ENCODE measurements at regions not wholly inside any gene's neighbourhood (a gene's known extent, or its start where the extent isn't known, plus 50 kb on each side); places are given as distances from the start of the nearest gene placed in this dataset.
A peak's percentile ranks its signal among the peaks of the same experiment; 100 is the strongest.

- H3K9me3 Mint-ChIP-seq: no peaks in the 10 kb centered on the region
- ATAC-seq (ENCODE audit: low read depth): no peak
- H3K4me1 Mint-ChIP-seq: peaks cover 91% of the 10 kb centered on the region
- ChIA-PET POLR2A (interaction anchor here (1.1 to 12.7 kb wide), 4 partner anchors 9 to 32 kb away, joined by 3 to 493 read pairs (median 64); a partner anchor contains a TSS), CTCF (interaction anchor here (1.7 to 4.0 kb wide), 3 partner anchors 15 to 45 kb away, joined by 4 to 39 read pairs (median 27); a partner anchor contains a TSS)
- H3K27me3 Mint-ChIP-seq: no peaks in the 10 kb centered on the region
- no peak overlapping the region for H3K4me3 Mint-ChIP-seq
- intact Hi-C loops (cut with micrococcal nuclease): no loop called here
- TF ChIP-seq CTCF (IDR thresholded peaks at IDR 0.05): no peak
- no peaks in the 10 kb centered on the region for H3K36me3 Mint-ChIP-seq (ENCODE audit: low read depth)
- no peak for DNase-seq
- peak overlapping the region; percentile 95 for H3K27ac Mint-ChIP-seq
Measured at GRCh38 chr14:73773441-73774240, 59.5 kb upstream of the PNMA1 start.

- peak; percentile 60 for DNase-seq
- Mint-ChIP-seq H3K4me3 (peak overlapping the region; percentile 74), H3K4me1 (peaks cover 88% of the 10 kb centered on the region), H3K27me3 (no peaks in the 10 kb centered on the region), H3K36me3 (ENCODE audit: low read depth) (no peaks in the 10 kb centered on the region), H3K27ac (peak overlapping the region; percentile 95), H3K9me3 (no peaks in the 10 kb centered on the region)
- ATAC-seq (ENCODE audit: low read depth): peak; percentile 56
- ChIA-PET POLR2A (interaction anchor here (0.7 to 12.7 kb wide), 8 partner anchors 9 to 714 kb away, joined by 3 to 493 read pairs (median 7); partner anchors contain the start of gene RBM25), CTCF (interaction anchor here (1.3 to 4.0 kb wide), 6 partner anchors 10 to 43 kb away, joined by 4 to 39 read pairs (median 15); a partner anchor contains a TSS)
- no peak for TF ChIP-seq CTCF (IDR thresholded peaks at IDR 0.05)
- intact Hi-C loops (cut with micrococcal nuclease): loop anchor here (2.0 kb wide), 1 partner anchor 17 kb away; no protein-coding TSS in a partner anchor
Measured at GRCh38 chr14:73771848-73772638, 57.9 kb upstream of the PNMA1 start.

- ChIA-PET CTCF (interaction anchor here (0.7 to 4.0 kb wide), 7 partner anchors 9 to 43 kb away, joined by 3 to 39 read pairs (median 15); a partner anchor contains a TSS), POLR2A (interaction anchor here (0.6 to 12.7 kb wide), 11 partner anchors 8 to 713 kb away, joined by 3 to 493 read pairs (median 7); partner anchors contain the start of genes RBM25 and ZNF410)
- ATAC-seq (ENCODE audit: low read depth): peak; percentile 1
- TF ChIP-seq CTCF (IDR thresholded peaks at IDR 0.05): no peak
- Mint-ChIP-seq H3K4me3 (peak overlapping the region; percentile 74), H3K27me3 (no peaks in the 10 kb centered on the region), H3K27ac (peak overlapping the region; percentile 95), H3K4me1 (peaks cover 90% of the 10 kb centered on the region), H3K36me3 (ENCODE audit: low read depth) (no peaks in the 10 kb centered on the region), H3K9me3 (no peaks in the 10 kb centered on the region)
- DNase-seq: no peak
- intact Hi-C loops (cut with micrococcal nuclease): loop anchor here (1.0 to 2.0 kb wide), 3 partner anchors 11 to 16 kb away; a partner anchor contains a TSS
Measured at GRCh38 chr14:73770977-73771847, 57.0 kb upstream of the PNMA1 start.

GRCh38 chr14:73768107-73768506, 53.9 kb upstream of the PNMA1 start:
- DNase-seq: no peak
- Mint-ChIP-seq H3K4me1 (peaks cover 90% of the 10 kb centered on the region), H3K4me3 (no peak overlapping the region), H3K36me3 (ENCODE audit: low read depth) (no peaks in the 10 kb centered on the region), H3K9me3 (no peaks in the 10 kb centered on the region), H3K27me3 (no peaks in the 10 kb centered on the region), H3K27ac (no peak overlapping the region)
- ATAC-seq (ENCODE audit: low read depth): no peak
- POLR2A ChIA-PET: interaction anchor here (1.0 to 12.7 kb wide), 4 partner anchors 12 to 26 kb away, joined by 3 to 493 read pairs (median 16); a partner anchor contains a TSS
- TF ChIP-seq CTCF (IDR thresholded peaks at IDR 0.05): no peak
- intact Hi-C loops (cut with micrococcal nuclease): no loop called here
- CTCF ChIA-PET: interaction anchor here (0.5 to 1.3 kb wide), 3 partner anchors 16 to 74 kb away, joined by 3 to 4 read pairs (median 3); no protein-coding TSS in a partner anchor
